ENCODE measurements at regions not wholly inside any gene's neighbourhood (a gene's known extent, or its start where the extent isn't known, plus 50 kb on each side); places are given as distances from the start of the nearest gene placed in this dataset.
A peak's percentile ranks its signal among the peaks of the same experiment; 100 is the strongest.

GRCh38 chr9:91033797-91034196, 232.2 kb downstream of the SYK start:
- no peak for DNase-seq
- H2AFZ ChIP-seq (ENCODE audit: low read depth): no peak overlapping the region
- H3K9me3 ChIP-seq: no peaks in the 10 kb centered on the region
- H3K27ac ChIP-seq (ENCODE audit: low read depth in 2 of 2, low read length in 1 of 2): no peak overlapping the region
- H3K4me2 ChIP-seq: no peak overlapping the region
- no peak overlapping the region for H3K9ac ChIP-seq
- ChIA-PET CTCF (interaction anchor here (0.8 to 3.5 kb wide), 7 partner anchors 17 to 393 kb away, joined by 3 to 11 read pairs (median 3); no protein-coding TSS in a partner anchor), POLR2A (no interaction called here)
- H3K4me3 ChIP-seq (ENCODE audit: low read depth in 2 of 2, low read length in 1 of 2): no peak overlapping the region; a peak in 1 of 4 replicates
- H3K36me3 ChIP-seq (replicated peaks in 1 of 2; ENCODE audit: control insufficient read depth in 1 of 2, insufficient read depth in 2 of 2, low read length in 1 of 2): no peaks in the 10 kb centered on the region
- peaks cover 14% of the 10 kb centered on the region in 2 experiments; a peak in 3 of 4 replicates for H3K4me1 ChIP-seq (ENCODE audit: control insufficient read depth in 1 of 2, insufficient read depth in 2 of 2, low read depth in 1 of 2, low read length in 1 of 2)
- H3K79me2 ChIP-seq (ENCODE audit: insufficient read depth): no peaks in the 10 kb centered on the region
- 68% methylated on average over 3 of the region's 3 CpGs for WGBS (ENCODE audit: low lambda C conversion rate)
- no peaks in the 10 kb centered on the region for H4K20me1 ChIP-seq (ENCODE audit: insufficient read depth)
- H3K27me3 ChIP-seq (ENCODE audit: insufficient read depth): no peaks in the 10 kb centered on the region
- no peaks in the 10 kb centered on the region for H3K9me2 ChIP-seq
- no peaks in the 10 kb centered on the region for H3F3A ChIP-seq (replicated peaks; ENCODE audit: insufficient read depth)
- no peak for TF ChIP-seq TEAD4 (IDR thresholded peaks at IDR 0.05; ENCODE audit: borderline replicate concordance, insufficient read depth)
- no peak for TF ChIP-seq USF2 (IDR thresholded peaks at IDR 0.05; ENCODE audit: borderline replicate concordance, low read depth, low read length)
- no peak for TF ChIP-seq MXI1 (IDR thresholded peaks at IDR 0.05; ENCODE audit: low read depth, low read length)
- peak; percentile 34; the same call in 1 of the 2 replicates for TF ChIP-seq SMC3 (IDR thresholded peaks at IDR 0.05; ENCODE audit: low read depth, low read length)
- no peak for TF ChIP-seq FOXM1 (IDR thresholded peaks at IDR 0.05; ENCODE audit: low read depth)
- peak; percentile 39 for TF ChIP-seq RAD21 (IDR thresholded peaks at IDR 0.05; ENCODE audit: low read length)
- TF ChIP-seq, protein P1, sequence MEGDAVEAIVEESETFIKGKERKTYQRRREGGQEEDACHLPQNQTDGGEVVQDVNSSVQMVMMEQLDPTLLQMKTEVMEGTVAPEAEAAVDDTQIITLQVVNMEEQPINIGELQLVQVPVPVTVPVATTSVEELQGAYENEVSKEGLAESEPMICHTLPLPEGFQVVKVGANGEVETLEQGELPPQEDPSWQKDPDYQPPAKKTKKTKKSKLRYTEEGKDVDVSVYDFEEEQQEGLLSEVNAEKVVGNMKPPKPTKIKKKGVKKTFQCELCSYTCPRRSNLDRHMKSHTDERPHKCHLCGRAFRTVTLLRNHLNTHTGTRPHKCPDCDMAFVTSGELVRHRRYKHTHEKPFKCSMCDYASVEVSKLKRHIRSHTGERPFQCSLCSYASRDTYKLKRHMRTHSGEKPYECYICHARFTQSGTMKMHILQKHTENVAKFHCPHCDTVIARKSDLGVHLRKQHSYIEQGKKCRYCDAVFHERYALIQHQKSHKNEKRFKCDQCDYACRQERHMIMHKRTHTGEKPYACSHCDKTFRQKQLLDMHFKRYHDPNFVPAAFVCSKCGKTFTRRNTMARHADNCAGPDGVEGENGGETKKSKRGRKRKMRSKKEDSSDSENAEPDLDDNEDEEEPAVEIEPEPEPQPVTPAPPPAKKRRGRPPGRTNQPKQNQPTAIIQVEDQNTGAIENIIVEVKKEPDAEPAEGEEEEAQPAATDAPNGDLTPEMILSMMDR (IDR thresholded peaks at IDR 0.05): peak; percentile 59
- TF ChIP-seq NFIC (IDR thresholded peaks at IDR 0.05; ENCODE audit: borderline replicate concordance): no peak

DNA sequence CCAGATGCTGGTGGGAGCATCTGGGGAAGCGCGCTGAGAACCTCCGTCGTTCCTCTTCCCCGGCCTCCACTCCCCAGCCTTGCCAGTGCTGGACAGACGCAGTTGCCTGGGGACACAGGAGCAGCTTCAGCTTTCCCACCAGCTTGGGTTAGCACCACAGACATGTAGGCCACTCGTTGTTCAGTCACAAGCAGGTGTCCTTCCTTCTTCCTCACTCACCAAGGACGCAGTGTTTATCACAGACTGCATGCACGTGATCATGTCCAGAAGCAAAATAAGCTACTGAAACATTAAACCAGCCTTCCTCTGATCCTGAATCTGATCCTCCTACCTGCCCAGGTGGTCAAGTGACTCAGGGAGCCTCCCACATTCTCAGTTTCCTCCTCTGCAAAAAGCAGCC, 232.9 kb downstream of the SYK start:
- DNase-seq: no peak
- H3K4me1 ChIP-seq (ENCODE audit: control insufficient read depth in 1 of 2, insufficient read depth in 2 of 2, low read depth in 1 of 2, low read length in 1 of 2): peaks cover 14% of the 10 kb centered on the region in 2 experiments; a peak in 3 of 4 replicates
- no peaks in the 10 kb centered on the region for H3K9me3 ChIP-seq
- no peaks in the 10 kb centered on the region for H3K36me3 ChIP-seq (replicated peaks in 1 of 2; ENCODE audit: control insufficient read depth in 1 of 2, insufficient read depth in 2 of 2, low read length in 1 of 2)
- ChIA-PET CTCF (interaction anchor here (1.1 to 3.5 kb wide), 2 partner anchors 17 to 120 kb away, joined by 3 to 11 read pairs; no protein-coding TSS in a partner anchor), POLR2A (no interaction called here)
- 85% methylated on average over 8 of the region's 9 CpGs for WGBS (ENCODE audit: low lambda C conversion rate)
- TF ChIP-seq MXI1 (IDR thresholded peaks at IDR 0.05; ENCODE audit: low read depth, low read length) (no peak), FOXJ3 (CRISPR knock-in tag; IDR thresholded peaks at IDR 0.05) (no peak), FOSL2 (IDR thresholded peaks at IDR 0.05; ENCODE audit: borderline replicate concordance, low read depth) (no peak), RXRA (IDR thresholded peaks at IDR 0.05; ENCODE audit: borderline replicate concordance, low read depth) (no peak), POLR2AphosphoS5 (IDR thresholded peaks at IDR 0.05; ENCODE audit: low read depth, low read length) (no peak), NFIC (IDR thresholded peaks at IDR 0.05; ENCODE audit: borderline replicate concordance) (no peak), PBX3 (IDR thresholded peaks at IDR 0.05) (no peak), SMC3 (IDR thresholded peaks at IDR 0.05; ENCODE audit: low read depth, low read length) (no peak), EP300 (IDR thresholded peaks at IDR 0.05; ENCODE audit: borderline replicate concordance in 1 of 2, low read depth in 1 of 2, low read length in 1 of 2) (no peak), GATA2 (CRISPR knock-in tag; IDR thresholded peaks at IDR 0.05) (no peak), MEF2A (IDR thresholded peaks at IDR 0.05; ENCODE audit: borderline replicate concordance, low read depth) (no peak)
- TF ChIP-seq, protein P2, sequence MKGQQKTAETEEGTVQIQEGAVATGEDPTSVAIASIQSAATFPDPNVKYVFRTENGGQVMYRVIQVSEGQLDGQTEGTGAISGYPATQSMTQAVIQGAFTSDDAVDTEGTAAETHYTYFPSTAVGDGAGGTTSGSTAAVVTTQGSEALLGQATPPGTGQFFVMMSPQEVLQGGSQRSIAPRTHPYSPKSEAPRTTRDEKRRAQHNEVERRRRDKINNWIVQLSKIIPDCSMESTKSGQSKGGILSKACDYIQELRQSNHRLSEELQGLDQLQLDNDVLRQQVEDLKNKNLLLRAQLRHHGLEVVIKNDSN (IDR thresholded peaks at IDR 0.05; ENCODE audit: borderline replicate concordance, low read depth): no peak
- TF ChIP-seq, protein P1 (IDR thresholded peaks at IDR 0.05): no peak
- TF ChIP-seq, protein P3, sequence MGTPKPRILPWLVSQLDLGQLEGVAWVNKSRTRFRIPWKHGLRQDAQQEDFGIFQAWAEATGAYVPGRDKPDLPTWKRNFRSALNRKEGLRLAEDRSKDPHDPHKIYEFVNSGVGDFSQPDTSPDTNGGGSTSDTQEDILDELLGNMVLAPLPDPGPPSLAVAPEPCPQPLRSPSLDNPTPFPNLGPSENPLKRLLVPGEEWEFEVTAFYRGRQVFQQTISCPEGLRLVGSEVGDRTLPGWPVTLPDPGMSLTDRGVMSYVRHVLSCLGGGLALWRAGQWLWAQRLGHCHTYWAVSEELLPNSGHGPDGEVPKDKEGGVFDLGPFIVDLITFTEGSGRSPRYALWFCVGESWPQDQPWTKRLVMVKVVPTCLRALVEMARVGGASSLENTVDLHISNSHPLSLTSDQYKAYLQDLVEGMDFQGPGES (IDR thresholded peaks at IDR 0.05; ENCODE audit: low read depth, low read length): no peak
- H3K27ac ChIP-seq (ENCODE audit: low read depth in 2 of 2, low read length in 1 of 2): no peak overlapping the region
- no peaks in the 10 kb centered on the region for H3K9me2 ChIP-seq
- H3K4me2 ChIP-seq: no peak overlapping the region
- H3K27me3 ChIP-seq (ENCODE audit: insufficient read depth): no peaks in the 10 kb centered on the region
- no peaks in the 10 kb centered on the region for H4K20me1 ChIP-seq (ENCODE audit: insufficient read depth)
- no peaks in the 10 kb centered on the region for H3K79me2 ChIP-seq (ENCODE audit: insufficient read depth)
- no peak overlapping the region for H3K9ac ChIP-seq
- no peak overlapping the region for H2AFZ ChIP-seq (ENCODE audit: low read depth)
- H3F3A ChIP-seq (replicated peaks; ENCODE audit: insufficient read depth): no peaks in the 10 kb centered on the region
- H3K4me3 ChIP-seq (ENCODE audit: low read depth in 2 of 2, low read length in 1 of 2): no peak overlapping the region
